ENCODE measurements at regions not wholly inside any gene's neighbourhood (a gene's known extent, or its start where the extent isn't known, plus 50 kb on each side); places are given as distances from the start of the nearest gene placed in this dataset.

DNA sequence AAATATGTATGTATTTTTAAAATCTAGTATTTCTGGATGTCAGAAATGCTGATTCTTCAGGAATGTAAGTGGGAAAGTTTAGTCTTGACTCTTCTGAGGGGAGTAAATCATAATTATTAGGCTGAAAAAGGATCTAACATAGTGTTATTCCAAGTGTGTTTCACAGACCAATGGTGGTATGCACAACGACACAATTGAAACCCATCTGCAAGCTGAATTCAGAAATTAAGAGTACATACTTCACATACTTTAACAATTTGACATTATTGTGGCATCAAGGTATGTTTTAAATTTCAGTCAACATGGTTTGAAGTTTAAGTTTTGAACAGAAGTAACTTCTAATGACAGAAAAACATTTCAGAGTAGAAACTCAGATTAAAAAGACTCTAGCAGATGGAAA is 236.7 kb downstream of the SLC7A11 start:
- Histone ChIP-seq H3K4me1 (no peaks in the 10 kb centered on the region), H3K27me3 (no peaks in the 10 kb centered on the region), H3K4me3 (no peak overlapping the region), H3K27ac (no peak overlapping the region), H3K36me3 (no peaks in the 10 kb centered on the region), H3K9me3 (no peaks in the 10 kb centered on the region)
- ATAC-seq (ENCODE audit: low FRiP score in 2 of 2), result no peak
- TF ChIP-seq, protein P1, sequence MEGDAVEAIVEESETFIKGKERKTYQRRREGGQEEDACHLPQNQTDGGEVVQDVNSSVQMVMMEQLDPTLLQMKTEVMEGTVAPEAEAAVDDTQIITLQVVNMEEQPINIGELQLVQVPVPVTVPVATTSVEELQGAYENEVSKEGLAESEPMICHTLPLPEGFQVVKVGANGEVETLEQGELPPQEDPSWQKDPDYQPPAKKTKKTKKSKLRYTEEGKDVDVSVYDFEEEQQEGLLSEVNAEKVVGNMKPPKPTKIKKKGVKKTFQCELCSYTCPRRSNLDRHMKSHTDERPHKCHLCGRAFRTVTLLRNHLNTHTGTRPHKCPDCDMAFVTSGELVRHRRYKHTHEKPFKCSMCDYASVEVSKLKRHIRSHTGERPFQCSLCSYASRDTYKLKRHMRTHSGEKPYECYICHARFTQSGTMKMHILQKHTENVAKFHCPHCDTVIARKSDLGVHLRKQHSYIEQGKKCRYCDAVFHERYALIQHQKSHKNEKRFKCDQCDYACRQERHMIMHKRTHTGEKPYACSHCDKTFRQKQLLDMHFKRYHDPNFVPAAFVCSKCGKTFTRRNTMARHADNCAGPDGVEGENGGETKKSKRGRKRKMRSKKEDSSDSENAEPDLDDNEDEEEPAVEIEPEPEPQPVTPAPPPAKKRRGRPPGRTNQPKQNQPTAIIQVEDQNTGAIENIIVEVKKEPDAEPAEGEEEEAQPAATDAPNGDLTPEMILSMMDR (IDR thresholded peaks at IDR 0.05), result no peak
- no peak for TF ChIP-seq POLR2A (IDR thresholded peaks at IDR 0.05)
- no peak for TF ChIP-seq POLR2AphosphoS5 (IDR thresholded peaks at IDR 0.05)
- TF ChIP-seq EP300 (IDR thresholded peaks at IDR 0.05), result no peak
- WGBS, 2 donors, result 46 to 64% methylated on average over 1 of the region's 1 CpG
- DNase-seq, result no peak

DNA sequence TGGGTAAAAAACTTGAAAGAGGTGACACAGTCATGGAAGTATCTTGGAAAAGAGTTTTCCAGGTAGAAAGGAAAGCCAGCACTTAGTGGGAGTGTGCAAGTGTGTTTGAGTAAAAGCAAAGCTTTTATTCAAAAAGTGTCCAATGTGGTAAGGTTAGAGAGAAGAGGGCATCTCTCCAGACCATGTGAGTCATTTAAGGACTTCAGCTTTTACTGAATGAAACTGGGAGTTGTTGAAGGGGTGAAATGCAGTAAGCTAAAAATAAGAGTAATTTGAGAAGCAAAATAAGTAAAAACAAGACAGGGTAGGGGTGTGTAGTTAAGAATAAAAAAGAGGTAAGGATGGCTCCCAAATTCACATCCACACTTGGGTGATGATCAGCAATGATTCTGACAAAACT is 238.9 kb downstream of the SLC7A11 start:
- no peaks in the 10 kb centered on the region for H3K36me3 ChIP-seq
- TF ChIP-seq POLR2A (IDR thresholded peaks at IDR 0.05) (no peak), POLR2AphosphoS5 (IDR thresholded peaks at IDR 0.05) (no peak), EP300 (IDR thresholded peaks at IDR 0.05) (no peak)
- TF ChIP-seq, protein P1 (IDR thresholded peaks at IDR 0.05), result no peak
- no peaks in the 10 kb centered on the region for H3K27me3 ChIP-seq
- no peak overlapping the region for H3K27ac ChIP-seq
- no peak overlapping the region for H3K4me3 ChIP-seq
- no peaks in the 10 kb centered on the region for H3K9me3 ChIP-seq
- no peaks in the 10 kb centered on the region for H3K4me1 ChIP-seq
- DNase-seq (no peak), ATAC-seq (ENCODE audit: low FRiP score in 2 of 2) (no peak)

DNA sequence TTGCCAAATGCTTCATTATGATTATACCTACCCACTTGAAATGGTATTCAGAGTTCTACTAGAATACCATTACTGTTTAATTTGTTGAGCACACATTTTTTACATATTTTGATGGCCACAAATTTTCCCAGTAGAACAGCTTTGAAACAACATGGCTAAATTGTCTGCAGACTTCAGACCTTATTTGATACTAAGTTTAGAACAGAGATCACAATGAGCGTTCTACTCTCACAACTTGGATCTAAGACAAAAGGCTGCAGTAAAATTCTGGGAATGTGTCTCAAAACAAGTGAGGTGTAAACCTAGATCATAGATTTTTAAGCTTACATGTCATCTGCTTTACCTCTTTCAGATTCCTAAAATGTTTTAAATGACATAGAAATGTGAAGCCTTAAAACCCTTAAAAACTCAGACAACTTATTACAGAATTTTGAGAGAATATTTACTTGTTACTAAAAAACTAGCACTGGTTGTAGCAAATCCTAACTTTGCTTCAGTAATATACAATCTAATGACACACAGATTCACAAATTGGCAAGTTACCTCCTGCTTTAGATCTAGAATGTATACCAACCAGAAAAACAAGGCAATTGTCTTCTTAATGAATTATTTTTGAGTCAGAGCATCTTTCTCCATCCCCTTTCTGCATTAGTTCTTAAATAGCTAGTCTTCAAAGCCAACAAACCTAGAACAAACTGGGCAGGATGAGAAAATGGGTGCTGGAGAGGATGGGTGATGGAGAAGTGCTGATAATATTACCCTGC is 243.3 kb downstream of the SLC7A11 start:
- Histone ChIP-seq H3K27ac (no peak overlapping the region), H3K4me3 (no peak overlapping the region), H3K27me3 (no peaks in the 10 kb centered on the region), H3K36me3 (no peaks in the 10 kb centered on the region), H3K4me1 (no peaks in the 10 kb centered on the region), H3K9me3 (no peaks in the 10 kb centered on the region)
- ATAC-seq (ENCODE audit: low FRiP score in 2 of 2) (no peak), DNase-seq (no peak)
- no peak for TF ChIP-seq EP300 (IDR thresholded peaks at IDR 0.05)
- TF ChIP-seq POLR2A (IDR thresholded peaks at IDR 0.05), result no peak
- WGBS, 2 donors, result 51 to 71% methylated on average over 1 of the region's 1 CpG

- no peak for TF ChIP-seq POLR2A (IDR thresholded peaks at IDR 0.05)
- TF ChIP-seq, protein P1 (IDR thresholded peaks at IDR 0.05), result no peak
- TF ChIP-seq POLR2AphosphoS5 (IDR thresholded peaks at IDR 0.05), result no peak
- TF ChIP-seq EP300 (IDR thresholded peaks at IDR 0.05), result no peak
- ATAC-seq (ENCODE audit: low FRiP score in 2 of 2) (no peak), DNase-seq (no peak)
- no peak overlapping the region for H3K27ac ChIP-seq
- 0 to 36% methylated on average over 1 of the region's 1 CpG for WGBS, 2 donors
- no peak overlapping the region for H3K4me3 ChIP-seq
- H3K4me1 ChIP-seq, result no peaks in the 10 kb centered on the region
- H3K9me3 ChIP-seq, result no peaks in the 10 kb centered on the region
- no peaks in the 10 kb centered on the region for H3K27me3 ChIP-seq
- no peaks in the 10 kb centered on the region for H3K36me3 ChIP-seq
Measured at GRCh38 chr4:137997496-137997895, 244.7 kb downstream of the SLC7A11 start.

GRCh38 chr4:137994853-137995252 is 247.3 kb downstream of the SLC7A11 start:
- no peak overlapping the region for H3K4me3 ChIP-seq
- TF ChIP-seq EP300 (IDR thresholded peaks at IDR 0.05), result no peak
- no peak for TF ChIP-seq POLR2A (IDR thresholded peaks at IDR 0.05)
- no peak for TF ChIP-seq POLR2AphosphoS5 (IDR thresholded peaks at IDR 0.05)
- TF ChIP-seq, protein P1 (IDR thresholded peaks at IDR 0.05), result no peak
- ATAC-seq (ENCODE audit: low FRiP score in 2 of 2) (no peak), DNase-seq (no peak)
- H3K27me3 ChIP-seq, result no peaks in the 10 kb centered on the region
- H3K4me1 ChIP-seq, result no peaks in the 10 kb centered on the region
- no peaks in the 10 kb centered on the region for H3K36me3 ChIP-seq
- H3K27ac ChIP-seq, result no peak overlapping the region
- H3K9me3 ChIP-seq, result no peaks in the 10 kb centered on the region

All from upper lobe of left lung (tissue), 6 donors.